ENCODE measurements at regions not wholly inside any gene's neighbourhood (a gene's known extent, or its start where the extent isn't known, plus 50 kb on each side); places are given as distances from the start of the nearest gene placed in this dataset.

DNA sequence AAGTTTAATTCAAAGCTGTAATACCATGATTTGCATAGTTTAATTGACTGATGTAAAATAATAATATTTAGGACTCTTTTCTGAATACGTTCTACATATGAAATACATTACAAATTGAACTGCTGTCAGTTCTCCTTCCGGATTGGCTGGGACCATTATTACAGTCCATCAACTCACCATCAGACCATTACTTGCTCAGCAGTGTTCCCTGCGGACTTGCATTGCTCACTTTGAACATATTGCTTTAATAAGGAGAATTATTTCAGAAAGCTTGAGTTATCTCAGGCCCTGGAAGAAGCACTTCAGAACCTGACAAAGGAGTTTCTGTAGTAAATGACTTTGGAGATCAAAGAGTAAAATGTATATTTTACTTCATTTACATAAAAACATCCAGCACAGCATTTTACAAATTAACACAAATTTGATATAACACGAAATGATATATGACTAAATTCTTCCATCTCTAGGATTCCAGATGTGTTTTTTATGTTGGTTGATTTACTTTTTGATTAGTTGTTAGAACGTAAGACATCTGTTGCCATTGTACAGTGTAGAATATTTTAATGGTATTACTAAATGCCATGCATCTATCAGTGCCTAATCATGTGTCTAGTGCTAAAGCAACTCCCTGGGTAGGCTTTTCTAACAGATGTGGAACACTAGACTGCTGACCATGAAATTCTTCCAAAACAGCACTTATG, 418.5 kb upstream of the SEMA3A start:
- WGBS = 83% methylated on average over 5 of the region's 5 CpGs
- H3K4me1 ChIP-seq (ENCODE audit: control insufficient read depth, insufficient read depth, low read length) = no peaks in the 10 kb centered on the region
- no peaks in the 10 kb centered on the region for H3K9me3 ChIP-seq (ENCODE audit: control insufficient read depth, low read length)
- ATAC-seq = no peak
- no peaks in the 10 kb centered on the region for H3K27me3 ChIP-seq (ENCODE audit: control insufficient read depth, insufficient read depth)
- H3K4me3 ChIP-seq (ENCODE audit: low read length) = no peak overlapping the region
- no peak for DNase-seq
- no peak overlapping the region for H3K27ac ChIP-seq (ENCODE audit: low read length)
- intact Hi-C loops (cut with DNase I) = no loop called here

DNA sequence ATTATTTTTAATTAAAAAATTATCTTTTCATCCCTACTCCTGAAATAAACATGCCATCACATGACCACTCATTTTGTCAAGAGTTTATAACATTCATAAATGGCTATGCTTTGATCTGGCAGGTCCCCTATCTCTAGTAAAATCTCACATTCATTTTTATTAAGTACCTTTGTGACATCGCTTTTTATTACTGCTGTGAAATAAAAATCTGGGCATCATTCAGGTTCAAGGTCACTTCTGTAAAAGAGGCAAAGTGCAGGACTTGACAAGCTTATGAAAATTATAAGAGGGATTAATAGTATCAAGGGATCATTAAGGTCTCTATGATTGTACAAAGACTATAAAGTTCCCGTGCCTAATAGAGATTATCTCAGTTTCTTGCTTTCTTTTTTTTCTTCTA, 416.8 kb upstream of the SEMA3A start:
- WGBS = 66% methylated on average over 2 of the region's 2 CpGs
- no peak overlapping the region for H3K27ac ChIP-seq (ENCODE audit: low read length)
- ATAC-seq (no peak), DNase-seq (no peak)
- H3K27me3 ChIP-seq (ENCODE audit: control insufficient read depth, insufficient read depth) = no peaks in the 10 kb centered on the region
- no peak overlapping the region for H3K4me3 ChIP-seq (ENCODE audit: low read length)
- intact Hi-C loops (cut with DNase I) = no loop called here
- no peaks in the 10 kb centered on the region for H3K4me1 ChIP-seq (ENCODE audit: control insufficient read depth, insufficient read depth, low read length)
- no peaks in the 10 kb centered on the region for H3K9me3 ChIP-seq (ENCODE audit: control insufficient read depth, low read length)

GRCh38 chr7:84610390-84610789, 415.8 kb upstream of the SEMA3A start:
- intact Hi-C loops (cut with DNase I) = no loop called here
- Histone ChIP-seq H3K27me3 (ENCODE audit: control insufficient read depth, insufficient read depth) (no peaks in the 10 kb centered on the region), H3K4me3 (ENCODE audit: low read length) (no peak overlapping the region), H3K4me1 (ENCODE audit: control insufficient read depth, insufficient read depth, low read length) (no peaks in the 10 kb centered on the region), H3K9me3 (ENCODE audit: control insufficient read depth, low read length) (no peaks in the 10 kb centered on the region), H3K27ac (ENCODE audit: low read length) (no peak overlapping the region)
- ATAC-seq = no peak
- DNase-seq = no peak
- 90% methylated on average over 4 of the region's 4 CpGs for WGBS

DNA sequence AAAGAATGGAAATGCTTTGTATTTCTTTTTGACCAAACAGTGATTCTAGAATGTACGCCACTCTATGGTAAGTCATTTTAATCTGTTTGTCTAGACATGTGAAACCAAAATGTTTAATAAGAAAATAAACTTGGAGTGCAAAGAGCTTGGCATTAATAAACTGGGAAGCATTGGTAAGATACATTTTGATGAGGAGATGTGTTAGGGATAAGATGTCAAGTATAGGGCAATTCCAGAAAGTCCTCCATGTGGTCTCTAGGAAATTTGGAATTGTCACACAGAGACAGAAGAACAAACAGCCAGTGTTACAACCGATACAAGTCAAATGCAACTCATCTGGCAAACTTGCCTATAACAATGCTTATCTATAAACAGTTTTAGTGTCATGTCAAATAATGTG, 410.7 kb upstream of the SEMA3A start:
- ATAC-seq (no peak), DNase-seq (no peak)
- no peaks in the 10 kb centered on the region for H3K4me1 ChIP-seq (ENCODE audit: control insufficient read depth, insufficient read depth, low read length)
- no peak overlapping the region for H3K27ac ChIP-seq (ENCODE audit: low read length)
- intact Hi-C loops (cut with DNase I) = no loop called here
- no peak overlapping the region for H3K4me3 ChIP-seq (ENCODE audit: low read length)
- 88% methylated on average over 2 of the region's 2 CpGs for WGBS
- H3K27me3 ChIP-seq (ENCODE audit: control insufficient read depth, insufficient read depth) = no peaks in the 10 kb centered on the region
- H3K9me3 ChIP-seq (ENCODE audit: control insufficient read depth, low read length) = peaks cover 4% of the 10 kb centered on the region

DNA sequence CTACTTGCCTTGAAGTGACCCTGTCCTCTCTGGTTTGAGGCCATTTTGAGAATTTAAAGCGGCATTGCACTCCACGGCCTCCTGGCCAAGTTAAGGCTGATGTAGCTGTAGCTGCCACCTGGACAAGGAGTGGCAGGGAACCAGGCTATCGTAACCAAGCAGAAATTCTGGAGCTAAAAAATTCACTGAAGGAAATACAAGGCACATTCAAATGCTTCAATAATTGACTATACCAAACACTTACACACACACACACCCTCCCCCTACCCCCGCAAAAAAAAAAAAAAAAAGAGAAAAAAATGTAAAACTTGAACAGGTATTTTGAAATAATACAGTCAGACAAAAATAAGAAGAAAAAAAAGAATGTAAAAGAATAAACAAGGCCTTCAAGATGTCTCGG, 409.0 kb upstream of the SEMA3A start:
- H3K4me3 ChIP-seq (ENCODE audit: low read length) = no peak overlapping the region
- 74% methylated on average over 5 of the region's 5 CpGs for WGBS
- no peaks in the 10 kb centered on the region for H3K4me1 ChIP-seq (ENCODE audit: control insufficient read depth, insufficient read depth, low read length)
- peaks cover 4% of the 10 kb centered on the region for H3K9me3 ChIP-seq (ENCODE audit: control insufficient read depth, low read length)
- ATAC-seq (no peak), DNase-seq (no peak)
- no peaks in the 10 kb centered on the region for H3K27me3 ChIP-seq (ENCODE audit: control insufficient read depth, insufficient read depth)
- intact Hi-C loops (cut with DNase I) = no loop called here
- no peak overlapping the region for H3K27ac ChIP-seq (ENCODE audit: low read length)

DNA sequence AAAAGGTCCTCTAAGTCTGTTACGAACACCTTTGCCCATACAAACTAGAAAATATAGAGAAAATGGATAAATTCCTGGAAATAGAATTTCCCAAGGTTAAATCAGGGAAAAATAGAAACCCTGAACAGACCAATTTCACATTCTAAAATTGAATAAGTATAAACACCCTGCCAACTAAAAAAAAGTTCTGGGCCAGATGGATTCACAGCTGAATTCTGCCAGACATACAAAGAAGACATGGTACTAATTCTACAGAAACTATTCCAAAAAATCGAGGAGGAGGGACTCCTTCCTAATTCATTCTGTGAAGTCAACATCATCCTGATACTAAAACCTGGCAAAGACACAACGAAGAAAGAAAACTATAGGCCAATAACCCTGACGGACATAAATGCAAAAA, 400.4 kb upstream of the SEMA3A start:
- H3K27me3 ChIP-seq (ENCODE audit: control insufficient read depth, insufficient read depth) = no peaks in the 10 kb centered on the region
- DNase-seq (no peak), ATAC-seq (no peak)
- no peaks in the 10 kb centered on the region for H3K4me1 ChIP-seq (ENCODE audit: control insufficient read depth, insufficient read depth, low read length)
- intact Hi-C loops (cut with DNase I) = no loop called here
- no peak overlapping the region for H3K4me3 ChIP-seq (ENCODE audit: low read length)
- 84% methylated on average over 4 of the region's 4 CpGs for WGBS
- no peaks in the 10 kb centered on the region for H3K9me3 ChIP-seq (ENCODE audit: control insufficient read depth, low read length)
- no peak overlapping the region for H3K27ac ChIP-seq (ENCODE audit: low read length)

DNA sequence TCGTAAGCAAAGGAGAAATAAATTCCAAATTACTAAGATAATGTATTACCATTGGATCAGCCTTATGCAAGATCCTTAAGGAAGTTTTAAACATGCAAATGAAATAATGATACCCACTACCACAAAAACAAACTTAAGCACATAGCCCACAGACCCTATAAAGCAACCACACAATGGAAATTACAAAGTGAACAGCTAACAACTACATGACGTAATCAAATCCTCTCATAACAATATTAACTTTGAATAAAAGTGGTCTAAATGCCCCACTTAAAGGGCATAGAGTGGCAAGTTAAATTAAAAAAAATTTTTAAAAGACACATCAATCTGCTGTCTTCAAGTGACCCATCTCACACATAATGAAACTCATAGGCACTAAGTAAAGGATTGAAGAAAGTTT, 397.3 kb upstream of the SEMA3A start:
- no peaks in the 10 kb centered on the region for H3K9me3 ChIP-seq (ENCODE audit: control insufficient read depth, low read length)
- H3K4me1 ChIP-seq (ENCODE audit: control insufficient read depth, insufficient read depth, low read length) = no peaks in the 10 kb centered on the region
- H3K27ac ChIP-seq (ENCODE audit: low read length) = no peak overlapping the region
- no peak for DNase-seq
- ATAC-seq = no peak
- 94% methylated on average over 2 of the region's 2 CpGs for WGBS
- no peak overlapping the region for H3K4me3 ChIP-seq (ENCODE audit: low read length)
- intact Hi-C loops (cut with DNase I) = no loop called here
- H3K27me3 ChIP-seq (ENCODE audit: control insufficient read depth, insufficient read depth) = no peaks in the 10 kb centered on the region

- ATAC-seq (no peak), DNase-seq (no peak)
- Histone ChIP-seq H3K4me3 (ENCODE audit: low read length) (no peak overlapping the region), H3K27ac (ENCODE audit: low read length) (no peak overlapping the region), H3K27me3 (ENCODE audit: control insufficient read depth, insufficient read depth) (no peaks in the 10 kb centered on the region), H3K9me3 (ENCODE audit: control insufficient read depth, low read length) (no peaks in the 10 kb centered on the region), H3K4me1 (ENCODE audit: control insufficient read depth, insufficient read depth, low read length) (no peaks in the 10 kb centered on the region)
- 95% methylated on average over 4 of the region's 4 CpGs for WGBS
- intact Hi-C loops (cut with DNase I) = no loop called here
Observed at GRCh38 chr7:84589012-84589411, 394.4 kb upstream of the SEMA3A start.

DNA sequence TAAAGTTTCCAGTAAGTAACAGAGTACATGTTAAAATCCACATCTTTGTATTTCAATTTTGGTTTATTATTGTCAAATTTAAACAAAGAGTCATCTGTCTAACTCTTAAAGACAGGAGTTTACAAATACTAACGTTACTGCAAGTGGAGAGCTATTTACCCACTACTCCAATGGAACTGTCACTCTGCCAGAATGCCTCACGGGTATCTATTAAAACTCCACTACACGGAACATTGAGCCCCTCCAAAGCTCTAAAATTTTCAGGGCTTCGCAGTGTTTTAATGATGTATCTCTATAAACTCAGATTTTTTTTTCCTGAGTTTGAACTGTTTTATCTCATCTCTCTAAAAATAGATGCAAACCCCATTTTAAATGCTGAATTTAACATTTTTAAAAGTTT, 388.7 kb upstream of the SEMA3A start:
- intact Hi-C loops (cut with DNase I) = no loop called here
- no peak for ATAC-seq
- H3K9me3 ChIP-seq (ENCODE audit: control insufficient read depth, low read length) = no peaks in the 10 kb centered on the region
- WGBS = 68% methylated on average over 4 of the region's 4 CpGs
- H3K4me3 ChIP-seq (ENCODE audit: low read length) = no peak overlapping the region
- H3K27me3 ChIP-seq (ENCODE audit: control insufficient read depth, insufficient read depth) = no peaks in the 10 kb centered on the region
- H3K4me1 ChIP-seq (ENCODE audit: control insufficient read depth, insufficient read depth, low read length) = no peaks in the 10 kb centered on the region
- no peak overlapping the region for H3K27ac ChIP-seq (ENCODE audit: low read length)
- DNase-seq = no peak

GRCh38 chr7:84582747-84583146, 388.2 kb upstream of the SEMA3A start:
- Histone ChIP-seq H3K27ac (ENCODE audit: low read length) (no peak overlapping the region), H3K9me3 (ENCODE audit: control insufficient read depth, low read length) (no peaks in the 10 kb centered on the region), H3K27me3 (ENCODE audit: control insufficient read depth, insufficient read depth) (no peaks in the 10 kb centered on the region), H3K4me1 (ENCODE audit: control insufficient read depth, insufficient read depth, low read length) (no peaks in the 10 kb centered on the region), H3K4me3 (ENCODE audit: low read length) (no peak overlapping the region)
- ATAC-seq = no peak
- 86% methylated on average over 3 of the region's 3 CpGs for WGBS
- intact Hi-C loops (cut with DNase I) = no loop called here
- DNase-seq = no peak

DNA sequence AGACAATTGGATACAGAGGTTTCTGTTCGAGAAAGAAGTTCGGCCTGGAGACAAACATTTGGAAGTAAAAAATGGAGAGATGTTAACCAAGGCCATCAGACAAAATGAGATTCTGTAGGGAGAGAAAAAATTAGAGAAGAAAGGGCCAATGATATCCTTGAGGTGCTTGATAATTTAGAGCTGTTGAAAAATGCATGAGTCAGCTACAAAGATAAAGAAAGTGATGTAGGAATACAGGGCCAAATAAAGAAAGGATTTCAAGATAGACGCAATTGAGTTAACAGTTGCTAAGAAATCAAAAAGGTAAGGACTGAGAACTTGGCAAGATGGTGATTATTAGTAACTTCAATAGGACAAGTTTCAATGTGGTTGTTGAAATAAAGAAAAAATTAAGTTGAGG, 384.2 kb upstream of the SEMA3A start:
- intact Hi-C loops (cut with DNase I) = no loop called here
- H3K4me1 ChIP-seq (ENCODE audit: control insufficient read depth, insufficient read depth, low read length) = no peaks in the 10 kb centered on the region
- ATAC-seq (no peak), DNase-seq (no peak)
- 87% methylated on average over 3 of the region's 3 CpGs for WGBS
- no peak overlapping the region for H3K27ac ChIP-seq (ENCODE audit: low read length)
- H3K4me3 ChIP-seq (ENCODE audit: low read length) = no peak overlapping the region
- no peaks in the 10 kb centered on the region for H3K9me3 ChIP-seq (ENCODE audit: control insufficient read depth, low read length)
- no peaks in the 10 kb centered on the region for H3K27me3 ChIP-seq (ENCODE audit: control insufficient read depth, insufficient read depth)

DNA sequence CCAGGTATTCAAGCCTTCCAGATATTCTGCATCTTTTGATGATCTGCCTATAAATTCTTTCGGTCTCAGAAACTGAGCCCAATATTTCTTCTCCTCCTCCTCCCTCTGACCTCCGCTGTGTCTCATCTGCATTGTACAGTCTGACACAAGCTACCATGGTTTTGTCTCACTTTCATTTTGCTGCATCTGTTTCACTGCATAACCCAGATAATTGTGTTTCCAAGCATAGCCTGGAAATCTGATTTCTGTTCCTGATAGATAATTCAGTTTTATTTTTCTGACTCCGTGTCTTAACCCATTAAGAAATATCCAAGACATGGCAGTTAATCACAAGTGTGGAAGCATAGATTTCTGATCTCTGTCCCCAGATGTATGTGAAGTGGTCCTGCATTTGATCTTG, 374.2 kb upstream of the SEMA3A start:
- Histone ChIP-seq H3K4me3 (ENCODE audit: low read length) (no peak overlapping the region), H3K27ac (ENCODE audit: low read length) (no peak overlapping the region), H3K9me3 (ENCODE audit: control insufficient read depth, low read length) (no peaks in the 10 kb centered on the region), H3K27me3 (ENCODE audit: control insufficient read depth, insufficient read depth) (no peaks in the 10 kb centered on the region), H3K4me1 (ENCODE audit: control insufficient read depth, insufficient read depth, low read length) (no peaks in the 10 kb centered on the region)
- intact Hi-C loops (cut with DNase I) = no loop called here
- ATAC-seq (no peak), DNase-seq (no peak)
- 92% methylated on average over 3 of the region's 3 CpGs for WGBS

All from right cardiac atrium (tissue), 5 donors.